NCI-H524 (cell line): ENCODE measurements at regions not wholly inside any gene's neighbourhood (a gene's known extent, or its start where the extent isn't known, plus 50 kb on each side); places are given as distances from the start of the nearest gene placed in this dataset.

Experiments
- DNase-seq, 2 experiments: peaks; one replicate each; lab custom pipeline; 2025; lab: John Stamatoyannopoulos, UW

DNA sequence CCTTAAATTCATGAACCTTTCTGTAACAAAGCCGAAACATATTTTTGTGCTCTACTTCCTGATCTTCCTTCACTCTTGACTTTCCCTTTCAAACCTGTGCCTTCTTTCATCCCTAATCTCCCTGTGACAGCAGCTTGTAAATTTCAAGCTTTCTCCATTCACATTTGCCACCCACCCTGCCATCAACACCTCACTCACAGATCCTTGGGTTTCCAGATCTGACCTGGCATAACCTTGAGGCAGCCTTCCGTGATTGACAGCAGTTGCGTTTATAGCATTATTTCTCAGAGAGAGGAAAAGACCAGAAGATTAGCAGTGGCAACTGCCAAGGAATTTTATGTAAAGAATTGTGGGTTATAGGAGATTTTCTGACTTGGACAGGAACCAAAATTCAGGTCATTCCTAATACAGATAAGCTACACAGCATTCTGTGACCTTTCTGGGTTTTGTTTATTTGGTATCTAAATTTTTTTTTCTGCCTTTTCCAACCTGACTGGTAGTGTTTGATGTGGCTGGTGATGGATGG lies 260.0 kb downstream of the NR2F1-AS1 start:
- no peak for DNase-seq

DNA sequence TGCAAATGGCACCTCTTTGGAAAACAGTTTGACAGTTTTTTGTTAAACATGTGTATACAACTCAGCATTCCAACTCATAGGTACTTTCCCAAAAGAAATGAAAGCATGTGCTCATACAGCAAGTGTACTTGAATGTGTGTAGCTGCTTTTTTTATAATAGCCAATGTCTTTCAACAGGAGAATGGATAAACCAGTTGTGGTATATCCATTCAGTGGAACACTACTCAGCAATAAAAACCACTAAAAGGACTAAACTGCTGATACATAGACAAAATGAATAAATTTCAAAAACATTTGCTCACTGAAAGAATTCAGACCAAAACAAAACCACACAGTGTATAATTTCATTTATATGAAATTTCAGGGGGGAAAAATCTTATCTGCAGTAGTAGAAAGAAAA lies 267.3 kb downstream of the NR2F1-AS1 start:
- DNase-seq: no peak

DNA sequence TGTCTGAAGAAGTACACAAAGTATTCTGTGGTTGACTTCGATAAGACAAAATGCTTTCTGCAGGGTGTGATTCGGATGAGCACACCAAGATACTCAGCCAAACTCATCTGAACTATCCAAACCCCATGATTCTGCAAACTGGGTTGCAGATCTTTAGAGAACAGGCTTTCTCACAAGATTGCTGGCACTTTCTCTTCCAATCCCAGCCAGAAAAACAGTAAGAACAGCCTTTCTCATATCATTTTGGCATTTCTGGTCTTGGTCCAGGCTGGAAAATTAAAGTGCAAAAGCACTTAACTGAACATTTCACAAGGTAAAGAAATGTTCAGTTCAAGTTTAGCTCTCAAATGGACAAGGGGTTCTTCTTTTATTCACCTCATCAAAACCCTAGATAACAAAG lies 269.1 kb downstream of the NR2F1-AS1 start:
- no peak for DNase-seq

DNA sequence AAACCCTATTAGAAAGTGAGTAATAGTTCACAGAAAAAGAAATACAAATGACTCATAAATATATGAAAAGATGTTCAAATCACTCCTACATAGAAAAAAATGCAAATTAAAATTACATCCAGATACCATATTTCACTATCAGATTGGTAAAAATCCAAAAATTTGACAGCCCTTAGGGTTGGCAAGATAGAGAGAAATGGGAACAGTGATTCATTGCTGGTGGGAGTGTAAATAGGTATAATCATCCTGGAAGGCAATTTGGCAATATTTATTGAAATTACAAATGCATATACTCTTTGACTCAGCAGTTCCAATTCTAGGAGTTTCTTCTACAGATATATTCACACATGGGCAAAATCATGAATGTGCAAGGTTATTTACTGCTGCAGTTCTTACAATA lies 273.5 kb downstream of the NR2F1-AS1 start:
- no peak for DNase-seq

DNA sequence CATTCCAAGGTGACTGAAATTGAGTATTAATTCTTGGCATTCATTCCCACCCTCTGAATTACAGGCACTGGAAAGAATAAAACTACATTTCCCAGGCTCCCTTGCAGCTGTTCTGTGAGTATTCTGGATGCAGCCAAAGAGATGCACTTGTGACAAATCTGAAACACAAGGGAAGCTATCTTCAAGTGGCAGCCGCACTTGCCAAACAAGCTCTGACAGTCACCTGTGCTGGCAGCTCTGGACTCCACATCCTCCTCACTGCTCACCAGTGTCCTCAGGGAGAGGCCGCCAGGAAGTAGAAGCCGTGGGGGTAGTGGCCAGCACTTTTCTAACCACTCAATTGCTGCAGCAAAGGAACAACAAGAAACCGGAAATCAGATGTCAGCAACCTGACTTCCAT lies 275.0 kb downstream of the NR2F1-AS1 start:
- no peak for DNase-seq

DNA sequence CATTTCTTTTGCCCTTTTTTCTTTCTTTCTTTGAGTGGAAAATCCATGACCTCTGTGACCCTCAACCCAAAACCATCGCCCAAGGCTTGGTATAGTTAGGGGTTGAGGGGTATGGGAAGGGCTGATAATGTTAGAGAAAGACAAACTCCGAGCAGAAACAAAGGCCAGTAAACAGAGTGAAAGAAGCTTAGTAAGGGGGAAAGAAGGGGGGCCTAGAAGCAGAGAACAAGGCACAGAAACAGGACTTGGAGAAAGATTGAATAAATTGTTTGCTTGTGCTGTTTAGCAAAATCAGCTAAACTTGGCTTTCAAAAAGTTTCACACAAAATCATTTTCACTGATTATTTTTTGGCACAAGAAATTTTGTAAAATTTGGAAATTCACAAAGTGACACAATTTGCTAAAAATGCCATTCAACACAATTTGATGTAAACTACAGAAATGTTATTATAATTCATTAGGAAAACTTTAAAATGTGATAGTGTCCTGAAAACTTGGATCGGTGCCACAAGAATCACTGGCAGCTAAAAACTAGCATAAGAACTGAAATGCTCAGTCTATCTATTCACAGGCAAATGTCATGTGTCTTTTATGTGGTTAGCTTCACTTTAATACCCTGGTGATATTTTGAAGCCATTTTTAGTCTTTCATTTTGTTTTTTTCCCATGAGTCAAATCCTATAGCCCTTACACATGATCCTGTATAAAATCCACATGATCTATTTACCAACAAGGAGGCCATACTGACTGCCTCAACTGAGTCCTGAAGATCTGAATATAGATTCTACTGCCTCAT lies 276.4 kb downstream of the NR2F1-AS1 start:
- no peak for DNase-seq

DNA sequence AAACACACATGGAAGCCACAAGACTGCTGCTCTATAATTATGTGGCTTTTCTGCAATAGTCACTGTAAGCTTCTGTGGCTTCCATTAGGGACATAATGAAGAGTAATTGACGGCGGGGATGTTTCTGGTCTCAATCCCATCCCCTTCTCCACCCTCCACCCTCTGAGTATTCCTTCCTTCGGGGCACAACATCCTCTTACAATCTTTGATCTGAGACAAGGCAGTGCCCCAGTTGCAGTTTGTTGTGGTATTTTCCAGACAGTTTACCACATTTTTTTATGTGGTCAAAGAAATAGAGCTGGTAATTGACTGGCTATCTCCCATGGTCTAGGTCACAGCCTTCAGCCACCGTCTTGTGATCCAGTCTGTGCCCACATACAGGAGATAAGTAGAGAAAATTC lies 277.7 kb downstream of the NR2F1-AS1 start:
- DNase-seq: no peak

DNA sequence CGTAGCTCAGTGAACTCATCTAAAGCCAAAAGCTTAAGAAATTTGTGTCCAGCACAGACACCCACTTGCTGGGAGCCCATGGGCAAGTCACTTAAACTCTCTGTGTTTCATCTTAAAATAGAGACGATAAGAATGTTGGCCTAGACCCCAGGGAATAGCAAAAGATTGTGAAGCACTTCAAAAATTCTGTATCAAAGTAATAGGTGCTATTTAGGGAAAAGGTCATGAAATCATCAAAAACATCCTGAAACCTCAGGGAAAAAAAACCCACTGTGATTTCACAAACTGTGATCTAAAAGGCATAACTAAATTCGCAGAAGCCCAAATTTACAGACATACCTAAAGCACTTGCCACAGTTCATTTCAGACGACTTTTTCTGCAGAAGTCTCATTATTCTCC lies 278.3 kb downstream of the NR2F1-AS1 start:
- DNase-seq: no peak

DNA sequence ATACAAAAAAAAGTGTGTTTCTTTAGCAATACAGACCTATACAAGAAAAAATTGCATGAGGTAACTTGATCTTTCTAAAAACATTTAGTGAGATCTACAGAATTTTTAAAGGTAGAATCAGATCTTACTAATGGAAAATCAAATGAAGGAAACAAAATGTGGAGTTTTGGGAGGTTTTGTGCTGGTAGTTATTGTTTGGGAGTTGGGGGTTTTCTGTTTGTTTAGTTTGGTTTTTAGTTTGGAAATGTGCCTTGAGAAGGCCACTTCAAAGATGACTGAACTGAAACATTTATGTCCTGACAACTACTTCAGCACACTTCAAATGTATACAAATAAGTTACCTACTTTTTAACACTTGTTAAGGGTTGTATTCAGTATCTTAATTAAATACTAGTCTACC lies 280.1 kb downstream of the NR2F1-AS1 start:
- no peak for DNase-seq

DNA sequence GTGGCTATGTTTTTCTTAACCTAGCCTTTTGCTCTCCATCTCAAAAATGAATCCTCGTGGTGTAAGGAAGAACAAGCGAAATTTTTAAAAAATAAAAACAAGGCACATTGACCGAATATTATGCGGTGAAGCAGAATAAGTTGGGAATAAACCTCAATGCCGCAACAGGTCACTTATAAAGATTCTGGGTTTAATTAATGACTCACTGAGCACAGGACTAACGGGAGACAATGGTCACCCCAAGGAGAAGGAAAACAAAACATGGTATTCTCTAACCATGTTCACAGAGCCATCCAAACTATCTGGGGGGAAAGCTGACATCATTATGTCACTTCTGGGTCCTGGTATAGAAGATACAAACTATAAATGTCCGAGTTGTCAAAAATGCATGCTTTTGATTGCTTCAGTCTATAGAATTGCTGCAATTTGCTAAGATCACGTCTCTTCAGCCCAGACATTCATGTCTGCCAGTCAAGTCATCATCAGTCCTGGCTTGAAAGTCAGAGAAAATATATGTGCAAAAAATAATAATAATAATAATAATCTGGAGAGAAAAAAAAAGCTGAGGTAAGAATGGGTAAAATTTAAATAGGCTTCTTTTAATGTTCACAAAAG lies 280.6 kb downstream of the NR2F1-AS1 start:
- DNase-seq: no peak

DNA sequence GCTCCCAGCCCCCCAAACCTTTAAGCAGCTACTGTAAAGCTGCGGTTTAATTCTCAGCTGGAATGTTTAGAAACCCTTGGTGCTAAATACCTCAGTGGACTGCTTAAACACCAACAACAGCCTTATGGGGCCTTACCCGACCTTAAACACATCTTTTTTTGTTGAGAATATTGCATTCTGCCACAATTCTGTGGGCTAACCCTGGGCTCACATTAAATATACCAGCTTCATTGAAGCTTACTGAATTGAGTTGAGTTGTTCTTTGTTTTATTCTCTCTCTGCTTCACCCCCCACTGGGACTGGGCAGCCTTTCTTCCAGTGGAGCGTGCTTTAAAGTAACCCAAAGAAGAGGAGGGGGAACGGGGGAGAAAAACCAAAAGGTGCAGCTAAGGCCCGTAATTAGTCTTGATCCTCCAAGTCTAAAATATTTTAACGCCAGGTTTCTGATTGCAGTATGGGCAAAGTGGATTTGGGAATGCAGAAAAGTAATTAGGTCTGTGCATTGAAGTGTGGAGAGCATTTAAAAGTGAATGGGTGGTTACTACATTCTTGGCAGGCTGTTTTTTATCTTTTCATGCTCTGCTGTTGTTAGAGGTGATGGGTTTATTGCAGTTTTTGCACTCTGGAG lies 281.2 kb downstream of the NR2F1-AS1 start:
- peak in 1 of 2 experiments; percentile 58 for DNase-seq

DNA sequence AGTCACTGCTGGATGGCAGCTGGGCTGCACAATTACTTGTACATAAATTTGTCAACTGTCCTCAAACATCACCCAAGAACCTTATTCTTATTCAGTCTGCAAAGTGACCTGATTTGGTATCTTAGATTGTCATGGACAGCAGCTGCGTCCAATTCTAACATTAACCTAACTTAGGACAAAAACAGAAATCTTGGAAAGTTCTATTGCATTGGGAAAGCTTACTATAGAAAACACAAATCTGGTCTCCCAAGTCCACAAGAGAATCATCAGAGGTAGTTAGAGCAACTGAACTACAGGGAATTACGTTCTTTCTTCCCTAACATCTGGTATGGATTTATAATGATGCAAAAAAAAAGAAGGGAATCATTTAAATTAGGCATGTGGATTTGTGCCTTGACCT lies 283.9 kb downstream of the NR2F1-AS1 start:
- no peak for DNase-seq

DNA sequence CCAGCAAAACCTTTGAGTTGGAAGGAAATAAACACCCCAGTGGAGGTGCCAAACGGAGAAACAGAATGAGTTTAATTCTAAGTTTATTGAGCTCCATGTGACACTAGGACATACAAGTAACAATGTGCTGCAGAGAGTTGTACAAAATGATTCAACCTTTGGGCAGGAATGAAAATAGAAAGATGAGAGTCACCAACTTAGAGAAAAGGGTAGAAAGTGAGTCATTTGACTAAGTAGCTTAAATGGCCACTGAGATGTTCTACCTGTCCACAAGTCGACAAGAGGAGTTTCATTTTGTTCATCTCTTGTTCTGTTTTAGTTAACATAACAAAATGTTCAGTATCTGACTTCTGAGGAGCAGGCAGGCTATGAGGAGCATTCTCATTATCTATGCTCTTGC lies 284.7 kb downstream of the NR2F1-AS1 start:
- DNase-seq: no peak

DNA sequence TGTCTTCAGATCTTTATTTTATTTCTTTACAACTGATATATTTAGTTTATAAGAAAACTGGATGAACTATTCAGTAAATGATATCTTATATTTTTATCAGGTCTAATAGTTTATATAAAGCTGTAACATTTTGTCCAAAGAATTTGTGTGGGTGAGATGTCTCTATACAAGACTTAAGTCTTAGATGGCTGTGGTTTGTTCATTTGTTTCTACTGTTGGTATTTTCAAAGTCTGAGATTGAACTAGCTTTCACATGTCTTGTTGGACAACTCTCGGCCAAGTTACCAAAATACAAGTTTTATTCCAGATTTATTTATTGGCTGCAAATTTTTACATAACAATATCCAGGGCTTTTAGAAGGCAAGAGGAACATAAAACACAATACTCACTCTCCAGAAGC lies 286.0 kb downstream of the NR2F1-AS1 start:
- DNase-seq: no peak

DNA sequence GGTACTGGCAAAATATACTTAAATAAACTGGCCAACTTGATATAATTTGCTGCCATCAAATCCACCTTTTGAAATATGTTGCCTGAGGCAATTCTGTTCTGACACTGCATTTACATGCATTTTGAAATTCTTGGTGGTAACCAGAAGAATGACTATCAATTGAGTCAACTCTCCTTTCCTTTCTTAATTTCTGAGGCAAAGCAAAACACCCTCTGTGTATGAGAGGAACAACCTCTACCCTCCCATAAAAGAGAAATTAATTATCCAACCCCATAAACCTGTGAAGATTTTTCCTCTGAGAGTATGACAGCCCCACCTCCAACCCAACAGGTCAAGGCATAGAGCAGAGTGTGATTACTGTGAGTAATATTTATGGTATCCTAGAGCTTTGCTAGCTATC lies 286.8 kb downstream of the NR2F1-AS1 start:
- DNase-seq: no peak

DNA sequence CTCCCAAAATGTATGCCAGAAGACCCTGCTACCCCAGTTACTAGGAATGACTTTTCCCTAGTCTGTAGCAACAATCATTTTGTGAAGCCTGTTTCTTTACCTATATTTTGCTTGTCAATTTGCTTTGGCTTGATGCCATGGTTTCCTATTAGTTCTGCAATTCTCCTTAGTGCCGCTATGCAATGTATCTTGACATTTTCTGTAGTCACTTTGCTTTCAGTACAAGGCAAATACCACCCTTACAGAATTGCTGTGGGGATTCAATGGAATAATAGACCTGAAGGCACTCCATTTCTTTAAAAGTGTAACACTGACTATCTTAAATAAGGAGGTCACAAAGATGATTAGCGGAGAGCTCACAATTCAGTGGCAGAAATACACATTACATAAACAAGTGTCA lies 291.1 kb downstream of the NR2F1-AS1 start:
- DNase-seq: no peak

DNA sequence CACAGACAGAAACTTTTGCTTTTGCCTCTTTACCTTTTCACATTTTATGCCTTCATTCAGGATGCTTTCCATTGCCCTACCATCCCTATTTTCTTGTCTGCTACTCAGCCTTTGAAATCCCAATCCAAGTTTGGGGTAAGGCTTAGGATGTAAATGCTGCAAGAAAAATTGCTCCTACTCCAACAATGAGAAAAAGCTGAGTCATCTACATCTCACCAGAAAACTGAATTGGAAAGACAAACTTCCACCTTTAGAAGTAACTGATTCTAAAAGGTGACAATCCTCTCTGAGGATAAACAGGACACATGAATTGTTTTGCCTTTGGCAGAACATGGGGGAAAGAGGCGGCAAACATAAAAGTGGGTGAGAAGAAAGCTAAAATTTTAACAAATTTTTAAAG lies 295.6 kb downstream of the NR2F1-AS1 start:
- no peak for DNase-seq

DNA sequence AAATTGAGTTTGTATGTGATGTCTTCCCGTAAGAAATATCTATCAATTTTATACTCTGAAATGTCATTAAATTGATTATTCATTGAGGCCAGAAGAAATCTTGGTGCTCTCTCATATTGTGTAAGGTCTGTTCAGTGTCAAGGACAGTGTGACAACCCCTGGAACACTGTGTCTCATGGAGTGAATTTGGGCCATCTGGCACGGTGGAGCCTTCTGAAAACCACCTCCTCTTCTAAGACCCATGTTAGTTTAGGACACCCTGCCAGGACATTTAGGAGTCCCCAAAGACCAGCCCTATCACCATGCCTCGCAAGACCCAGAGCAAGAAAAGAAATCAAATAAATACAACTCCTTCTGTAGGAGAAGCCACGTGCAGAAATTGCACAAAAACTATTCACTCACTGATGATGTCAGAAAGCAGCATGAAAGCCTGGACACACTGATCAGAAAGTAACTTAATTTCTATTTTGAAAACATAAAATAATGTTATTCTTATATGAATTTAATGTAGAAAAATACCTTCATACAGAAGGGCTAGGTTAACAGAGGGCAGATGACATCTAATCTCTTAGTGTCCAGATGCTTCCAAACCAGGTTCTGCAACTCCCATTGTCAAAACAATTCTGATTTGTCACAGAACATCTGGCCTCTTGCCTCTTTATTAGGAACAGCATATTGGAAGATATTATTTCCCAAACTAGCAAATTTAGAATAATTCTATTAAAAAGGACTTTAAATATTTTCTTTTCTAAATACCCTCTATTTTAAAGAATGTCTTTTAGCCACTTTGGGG lies 298.8 kb downstream of the NR2F1-AS1 start:
- DNase-seq: peak in 1 of 2 experiments; percentile 60

DNA sequence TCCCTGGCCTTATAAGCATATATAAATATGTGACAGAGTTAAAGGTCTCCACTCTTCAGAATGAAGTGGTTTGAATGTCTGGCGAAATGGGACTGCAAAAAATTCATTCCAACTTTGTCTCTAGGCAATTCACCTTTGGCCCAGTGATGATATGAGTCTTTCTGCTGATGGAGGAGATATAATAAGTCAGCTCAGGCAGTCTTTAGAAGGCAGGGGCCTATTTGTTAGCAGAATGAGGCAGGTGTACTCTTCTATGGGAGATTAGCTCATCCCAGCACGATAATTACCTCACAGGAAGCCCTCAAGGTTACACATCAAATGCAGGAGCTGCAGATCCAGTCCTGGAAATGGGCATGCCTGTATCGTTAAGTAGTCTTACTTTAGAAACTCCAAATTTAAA lies 300.5 kb downstream of the NR2F1-AS1 start:
- DNase-seq: no peak

DNA sequence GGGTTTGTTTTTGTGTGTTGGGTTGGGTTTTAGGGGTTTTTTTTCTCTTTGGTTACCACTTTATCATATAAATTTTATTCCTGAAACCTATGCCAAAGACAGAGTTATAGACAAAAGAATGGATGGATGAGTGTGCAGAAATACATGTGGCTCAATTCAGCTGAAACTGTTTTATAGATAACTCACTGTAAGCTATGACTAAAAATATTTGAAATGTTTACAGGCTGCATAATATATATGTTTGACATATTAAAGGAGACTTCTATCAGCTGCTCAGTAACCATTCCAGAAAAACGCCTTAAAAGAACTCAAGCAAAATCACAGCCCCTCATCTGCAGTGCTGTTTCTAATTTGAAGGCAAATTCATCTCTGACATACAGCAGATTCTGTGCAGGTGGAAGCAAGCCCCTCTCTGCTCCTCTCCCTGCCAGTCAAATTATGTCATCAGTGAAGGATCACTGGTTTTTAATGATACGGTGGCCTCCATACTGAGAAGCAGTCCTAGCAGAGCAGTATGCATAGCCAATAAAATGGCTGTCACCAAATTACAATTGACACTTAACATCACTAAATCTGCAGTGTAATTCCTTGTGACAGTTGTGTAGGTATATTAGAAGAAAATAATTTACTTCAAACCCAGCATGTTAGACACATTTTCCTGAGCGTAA lies 301.6 kb downstream of the NR2F1-AS1 start:
- no peak for DNase-seq

DNA sequence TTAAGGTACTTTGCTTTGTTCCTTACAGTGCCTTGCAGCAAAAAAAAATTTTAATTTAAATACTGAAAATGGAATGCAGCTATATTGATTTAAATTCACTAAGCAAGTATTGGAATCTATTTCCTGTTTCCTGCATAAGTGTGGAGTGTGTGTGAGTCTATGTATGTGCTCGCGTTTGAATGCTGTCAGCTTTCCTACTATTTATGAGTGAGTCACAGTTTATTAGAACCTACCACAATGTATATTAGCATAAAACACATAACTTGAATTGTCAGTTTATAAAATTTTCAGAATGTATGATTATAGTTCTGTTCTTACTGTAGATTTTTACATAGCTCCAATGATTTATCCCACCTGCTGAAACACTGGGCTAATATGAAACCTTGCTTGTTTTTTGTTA lies 302.1 kb downstream of the NR2F1-AS1 start:
- DNase-seq: no peak

DNA sequence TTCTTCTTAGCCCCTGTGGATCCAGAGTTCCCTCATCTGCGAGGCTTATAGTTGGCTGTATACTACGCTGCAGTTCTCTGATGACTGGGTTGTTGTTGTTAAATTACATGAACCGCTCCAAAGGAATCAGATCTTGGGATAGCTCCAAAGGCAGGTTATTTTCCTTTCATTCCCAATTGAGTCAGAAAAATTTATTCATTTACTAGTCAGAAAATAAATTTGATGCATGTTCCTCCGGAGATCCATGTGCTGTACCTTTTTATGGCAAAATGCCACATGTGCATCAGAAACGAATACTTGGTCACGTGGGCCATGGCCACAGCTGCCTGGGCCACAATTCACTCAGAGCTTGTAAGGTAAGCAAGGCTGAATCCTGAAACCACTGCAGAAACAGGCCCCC lies 304.0 kb downstream of the NR2F1-AS1 start:
- DNase-seq: no peak
